ENCODE measurements at regions not wholly inside any gene's neighbourhood (a gene's known extent, or its start where the extent isn't known, plus 50 kb on each side); places are given as distances from the start of the nearest gene placed in this dataset.

GRCh38 chr9:100673249-100673648, 95.4 kb downstream of the CAVIN4 start:
- Histone ChIP-seq H2AFZ (ENCODE audit: low read depth, low read length, severe bottlenecking) (no peak overlapping the region), H3K4me2 (ENCODE audit: low read depth, low read length, poor library complexity, severe bottlenecking) (no peak overlapping the region), H3K36me3 (ENCODE audit: low read length) (no peaks in the 10 kb centered on the region), H3K9me3 (ENCODE audit: insufficient read depth, low read length) (no peaks in the 10 kb centered on the region), H3K27ac (ENCODE audit: low read depth, low read length) (no peak overlapping the region), H3F3A (ENCODE audit: insufficient read depth) (no peaks in the 10 kb centered on the region), H3K79me2 (ENCODE audit: insufficient read depth, low read length) (no peaks in the 10 kb centered on the region), H3K9me2 (replicated peaks; ENCODE audit: insufficient read depth, low read length) (no peaks in the 10 kb centered on the region), H4K20me1 (ENCODE audit: low read depth, low read length) (no peaks in the 10 kb centered on the region), H3K27me3 (ENCODE audit: low read length) (no peaks in the 10 kb centered on the region), H3K4me3 (ENCODE audit: insufficient read depth, low read length, poor library complexity, severe bottlenecking) (no peak overlapping the region), H3K9ac (ENCODE audit: low read length) (no peak overlapping the region)
- TF ChIP-seq EZH2phosphoT487 (conservative IDR thresholded peaks at IDR 0.05; ENCODE audit: low read length) (no peak), CTCF (IDR thresholded peaks at IDR 0.05; ENCODE audit: insufficient read depth, low read length, poor library complexity, severe bottlenecking) (no peak)

GRCh38 chr9:100674419-100675122, 96.7 kb downstream of the CAVIN4 start:
- no peaks in the 10 kb centered on the region for H3K27me3 ChIP-seq (ENCODE audit: low read length)
- no peak overlapping the region for H3K4me3 ChIP-seq (ENCODE audit: insufficient read depth, low read length, poor library complexity, severe bottlenecking)
- no peak overlapping the region for H3K4me2 ChIP-seq (ENCODE audit: low read depth, low read length, poor library complexity, severe bottlenecking)
- TF ChIP-seq EZH2phosphoT487 (conservative IDR thresholded peaks at IDR 0.05; ENCODE audit: low read length) = no peak
- no peak for TF ChIP-seq CTCF (IDR thresholded peaks at IDR 0.05; ENCODE audit: insufficient read depth, low read length, poor library complexity, severe bottlenecking)
- H3F3A ChIP-seq (ENCODE audit: insufficient read depth) = no peaks in the 10 kb centered on the region
- no peak overlapping the region for H3K9ac ChIP-seq (ENCODE audit: low read length)
- no peaks in the 10 kb centered on the region for H3K79me2 ChIP-seq (ENCODE audit: insufficient read depth, low read length)
- H4K20me1 ChIP-seq (ENCODE audit: low read depth, low read length) = no peaks in the 10 kb centered on the region
- H3K9me3 ChIP-seq (ENCODE audit: insufficient read depth, low read length) = no peaks in the 10 kb centered on the region
- no peak overlapping the region for H2AFZ ChIP-seq (ENCODE audit: low read depth, low read length, severe bottlenecking)
- no peak overlapping the region for H3K27ac ChIP-seq (ENCODE audit: low read depth, low read length)
- H3K9me2 ChIP-seq (replicated peaks; ENCODE audit: insufficient read depth, low read length) = no peaks in the 10 kb centered on the region
- no peaks in the 10 kb centered on the region for H3K36me3 ChIP-seq (ENCODE audit: low read length)

GRCh38 chr9:100679834-100680233, 102.0 kb downstream of the CAVIN4 start:
- no peaks in the 10 kb centered on the region for H4K20me1 ChIP-seq (ENCODE audit: low read depth, low read length)
- no peak overlapping the region for H2AFZ ChIP-seq (ENCODE audit: low read depth, low read length, severe bottlenecking)
- H3K4me3 ChIP-seq (ENCODE audit: insufficient read depth, low read length, poor library complexity, severe bottlenecking) = no peak overlapping the region
- TF ChIP-seq CTCF (IDR thresholded peaks at IDR 0.05; ENCODE audit: insufficient read depth, low read length, poor library complexity, severe bottlenecking) = no peak
- no peak for TF ChIP-seq EZH2phosphoT487 (conservative IDR thresholded peaks at IDR 0.05; ENCODE audit: low read length)
- no peaks in the 10 kb centered on the region for H3K9me2 ChIP-seq (replicated peaks; ENCODE audit: insufficient read depth, low read length)
- H3K27me3 ChIP-seq (ENCODE audit: low read length) = no peaks in the 10 kb centered on the region
- H3K9ac ChIP-seq (ENCODE audit: low read length) = no peak overlapping the region
- H3K27ac ChIP-seq (ENCODE audit: low read depth, low read length) = no peak overlapping the region
- H3K36me3 ChIP-seq (ENCODE audit: low read length) = no peaks in the 10 kb centered on the region
- no peaks in the 10 kb centered on the region for H3F3A ChIP-seq (ENCODE audit: insufficient read depth)
- no peaks in the 10 kb centered on the region for H3K79me2 ChIP-seq (ENCODE audit: insufficient read depth, low read length)
- no peak overlapping the region for H3K4me2 ChIP-seq (ENCODE audit: low read depth, low read length, poor library complexity, severe bottlenecking)
- H3K9me3 ChIP-seq (ENCODE audit: insufficient read depth, low read length) = no peaks in the 10 kb centered on the region

Measured in SU-DHL-6 (cell line).